ENCODE measurements at regions not wholly inside any gene's neighbourhood (a gene's known extent, or its start where the extent isn't known, plus 50 kb on each side); places are given as distances from the start of the nearest gene placed in this dataset.
A peak's percentile ranks its signal among the peaks of the same experiment; 100 is the strongest.

GRCh38 chr3:161598639-161599038 is 102.0 kb downstream of the OTOL1 start:
- H3K4me3 ChIP-seq = no peak overlapping the region
- H3K4me2 ChIP-seq = no peak overlapping the region
- no peak overlapping the region for H2AFZ ChIP-seq (replicated peaks)
- no peaks in the 10 kb centered on the region for H3K9me3 ChIP-seq (ENCODE audit: low read depth)
- H3K27me3 Mint-ChIP-seq (ENCODE audit: insufficient read depth, low read depth) = peaks cover 2% of the 10 kb centered on the region
- H4K20me1 ChIP-seq (ENCODE audit: low read depth) = no peaks in the 10 kb centered on the region
- peaks cover 17% of the 10 kb centered on the region for H3K4me1 Mint-ChIP-seq
- H3K27me3 ChIP-seq = no peaks in the 10 kb centered on the region
- H3K4me1 ChIP-seq = peaks cover 6% of the 10 kb centered on the region
- no peak overlapping the region for H3K9ac ChIP-seq
- TF ChIP-seq EZH2 (IDR thresholded peaks at IDR 0.05) (no peak), EZH2phosphoT487 (IDR thresholded peaks at IDR 0.05) (no peak)
- TF ChIP-seq, protein P1, sequence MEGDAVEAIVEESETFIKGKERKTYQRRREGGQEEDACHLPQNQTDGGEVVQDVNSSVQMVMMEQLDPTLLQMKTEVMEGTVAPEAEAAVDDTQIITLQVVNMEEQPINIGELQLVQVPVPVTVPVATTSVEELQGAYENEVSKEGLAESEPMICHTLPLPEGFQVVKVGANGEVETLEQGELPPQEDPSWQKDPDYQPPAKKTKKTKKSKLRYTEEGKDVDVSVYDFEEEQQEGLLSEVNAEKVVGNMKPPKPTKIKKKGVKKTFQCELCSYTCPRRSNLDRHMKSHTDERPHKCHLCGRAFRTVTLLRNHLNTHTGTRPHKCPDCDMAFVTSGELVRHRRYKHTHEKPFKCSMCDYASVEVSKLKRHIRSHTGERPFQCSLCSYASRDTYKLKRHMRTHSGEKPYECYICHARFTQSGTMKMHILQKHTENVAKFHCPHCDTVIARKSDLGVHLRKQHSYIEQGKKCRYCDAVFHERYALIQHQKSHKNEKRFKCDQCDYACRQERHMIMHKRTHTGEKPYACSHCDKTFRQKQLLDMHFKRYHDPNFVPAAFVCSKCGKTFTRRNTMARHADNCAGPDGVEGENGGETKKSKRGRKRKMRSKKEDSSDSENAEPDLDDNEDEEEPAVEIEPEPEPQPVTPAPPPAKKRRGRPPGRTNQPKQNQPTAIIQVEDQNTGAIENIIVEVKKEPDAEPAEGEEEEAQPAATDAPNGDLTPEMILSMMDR (IDR thresholded peaks at IDR 0.05) = no peak
- H3K36me3 ChIP-seq = no peaks in the 10 kb centered on the region
- H3K36me3 Mint-ChIP-seq = no peaks in the 10 kb centered on the region
- H3K27ac ChIP-seq = no peak overlapping the region
- H3K27ac Mint-ChIP-seq = no peak overlapping the region
- no peaks in the 10 kb centered on the region for H3F3A ChIP-seq (ENCODE audit: low read depth)
- no peak overlapping the region for H3K4me3 Mint-ChIP-seq
- H3K9me3 Mint-ChIP-seq = no peaks in the 10 kb centered on the region
- no peak for DNase-seq (ENCODE audit: low spot score)
- no peaks in the 10 kb centered on the region for H3K79me2 ChIP-seq (ENCODE audit: low read depth)

DNA sequence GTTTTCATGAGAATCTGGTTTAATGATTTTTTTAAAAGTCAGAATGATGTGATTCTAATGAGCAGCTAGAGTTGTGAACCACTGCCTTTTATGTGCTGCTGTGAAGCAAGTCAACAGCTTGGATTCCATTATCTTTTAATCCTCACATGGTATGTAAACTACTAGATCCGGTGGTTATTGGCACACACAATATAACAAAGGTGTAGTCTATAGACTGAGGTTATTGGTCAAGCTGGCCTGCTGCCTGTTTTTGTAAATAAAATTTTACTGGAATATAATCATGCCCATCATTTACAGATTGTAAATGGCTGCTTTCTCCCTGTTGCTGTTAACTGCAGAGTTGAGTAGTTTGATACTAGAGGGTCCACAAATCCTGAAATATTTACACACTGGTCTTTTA is 103.1 kb downstream of the OTOL1 start:
- no peaks in the 10 kb centered on the region for H3K9me3 Mint-ChIP-seq
- H3K36me3 Mint-ChIP-seq = no peaks in the 10 kb centered on the region
- Histone ChIP-seq H3K4me3 (no peak overlapping the region), H3K27ac (no peak overlapping the region), H3K4me2 (no peak overlapping the region), H4K20me1 (ENCODE audit: low read depth) (no peaks in the 10 kb centered on the region), H3K9ac (no peak overlapping the region), H3F3A (ENCODE audit: low read depth) (no peaks in the 10 kb centered on the region), H3K4me1 (peaks cover 6% of the 10 kb centered on the region), H3K27me3 (no peaks in the 10 kb centered on the region), H3K79me2 (ENCODE audit: low read depth) (no peaks in the 10 kb centered on the region), H3K36me3 (no peaks in the 10 kb centered on the region), H3K9me3 (ENCODE audit: low read depth) (no peaks in the 10 kb centered on the region), H2AFZ (replicated peaks) (peak overlapping the region; percentile 71)
- H3K4me3 Mint-ChIP-seq = no peak overlapping the region
- peaks cover 17% of the 10 kb centered on the region for H3K4me1 Mint-ChIP-seq
- no peak overlapping the region for H3K27ac Mint-ChIP-seq
- peaks cover 2% of the 10 kb centered on the region for H3K27me3 Mint-ChIP-seq (ENCODE audit: insufficient read depth, low read depth)
- TF ChIP-seq EZH2phosphoT487 (IDR thresholded peaks at IDR 0.05) = no peak
- TF ChIP-seq, protein P1 (IDR thresholded peaks at IDR 0.05) = no peak
- TF ChIP-seq EZH2 (IDR thresholded peaks at IDR 0.05) = no peak
- peak; percentile 26 for DNase-seq (ENCODE audit: low spot score)

GRCh38 chr3:161600173-161600572 is 103.6 kb downstream of the OTOL1 start:
- no peaks in the 10 kb centered on the region for H3K9me3 ChIP-seq (ENCODE audit: low read depth)
- Mint-ChIP-seq H3K9me3 (no peaks in the 10 kb centered on the region), H3K27me3 (ENCODE audit: insufficient read depth, low read depth) (peaks cover 2% of the 10 kb centered on the region), H3K27ac (no peak overlapping the region), H3K4me1 (peaks cover 17% of the 10 kb centered on the region), H3K4me3 (no peak overlapping the region), H3K36me3 (no peaks in the 10 kb centered on the region)
- H3K27ac ChIP-seq = no peak overlapping the region
- H3K4me3 ChIP-seq = no peak overlapping the region
- H3K79me2 ChIP-seq (ENCODE audit: low read depth) = no peaks in the 10 kb centered on the region
- no peaks in the 10 kb centered on the region for H3K27me3 ChIP-seq
- no peaks in the 10 kb centered on the region for H3F3A ChIP-seq (ENCODE audit: low read depth)
- no peaks in the 10 kb centered on the region for H4K20me1 ChIP-seq (ENCODE audit: low read depth)
- H3K4me2 ChIP-seq = no peak overlapping the region
- TF ChIP-seq, protein P1 (IDR thresholded peaks at IDR 0.05) = no peak
- TF ChIP-seq EZH2 (IDR thresholded peaks at IDR 0.05) (no peak), EZH2phosphoT487 (IDR thresholded peaks at IDR 0.05) (no peak)
- no peak overlapping the region for H3K9ac ChIP-seq
- no peaks in the 10 kb centered on the region for H3K36me3 ChIP-seq
- peak overlapping the region; percentile 18 for H2AFZ ChIP-seq (replicated peaks)
- no peak for DNase-seq (ENCODE audit: low spot score)
- H3K4me1 ChIP-seq = peaks cover 6% of the 10 kb centered on the region
